ENCODE measurements at regions not wholly inside any gene's neighbourhood (a gene's known extent, or its start where the extent isn't known, plus 50 kb on each side); places are given as distances from the start of the nearest gene placed in this dataset.

GRCh38 chr12:89781946-89782550 lies 73.4 kb upstream of the ATP2B1 start:
- intact Hi-C loops (cut with DNase I): no loop called here
- peaks cover 0 to 19% (median 9%) of the 10 kb centered on the region in 11 donors for H3K9me3 ChIP-seq
- H3K27ac ChIP-seq: no peak overlapping the region
- 80 to 86% methylated on average over 2 of the region's 2 CpGs for WGBS, 2 donors
- H3K27me3 ChIP-seq: peaks cover 0 to 62% (median 5%) of the 10 kb centered on the region in 7 donors
- DNase-seq (no peak), ATAC-seq (no peak)
- H3K4me3 ChIP-seq: no peak overlapping the region
- TF ChIP-seq CTCF (IDR thresholded peaks at IDR 0.05): no peak
- H3K36me3 ChIP-seq: no peaks in the 10 kb centered on the region
- peaks cover 0 to 12% (median 9%) of the 10 kb centered on the region in 9 donors for H3K4me1 ChIP-seq

GRCh38 chr12:89781156-89781555 lies 72.5 kb upstream of the ATP2B1 start:
- TF ChIP-seq CTCF (IDR thresholded peaks at IDR 0.05): no peak
- H3K27ac ChIP-seq: no peak overlapping the region
- peaks cover 0 to 53% (median 5%) of the 10 kb centered on the region in 7 donors for H3K27me3 ChIP-seq
- H3K36me3 ChIP-seq: no peaks in the 10 kb centered on the region
- peaks cover 0 to 12% (median 9%) of the 10 kb centered on the region in 9 donors for H3K4me1 ChIP-seq
- intact Hi-C loops (cut with DNase I): no loop called here
- DNase-seq: no peak
- no peak overlapping the region for H3K4me3 ChIP-seq
- WGBS, 2 donors: 86 to 93% methylated on average over 1 of the region's 1 CpG
- no peak for ATAC-seq
- H3K9me3 ChIP-seq: peaks cover 0 to 13% (median 7%) of the 10 kb centered on the region in 11 donors

DNA sequence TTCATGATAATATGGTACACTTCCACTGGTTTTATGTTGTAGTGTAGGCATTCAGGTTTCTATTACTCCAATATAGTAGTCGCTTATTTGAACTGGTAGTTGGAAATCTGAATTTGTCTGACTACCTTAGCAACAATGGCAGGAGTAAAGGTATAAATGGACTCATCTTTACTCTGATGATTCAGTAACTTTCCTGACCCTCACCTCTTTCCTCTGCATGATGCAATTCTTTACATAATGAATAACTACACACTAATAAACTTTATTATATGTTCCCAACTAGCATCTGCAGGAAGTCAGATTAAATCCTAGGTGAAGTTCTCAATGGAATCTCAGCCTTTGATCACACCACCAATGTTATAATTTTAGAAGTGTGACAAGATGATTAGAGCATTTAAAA lies 70.5 kb upstream of the ATP2B1 start:
- peaks cover 0 to 12% (median 9%) of the 10 kb centered on the region in 9 donors for H3K4me1 ChIP-seq
- WGBS, 2 donors: 100% methylated on average over 1 of the region's 1 CpG
- intact Hi-C loops (cut with DNase I): no loop called here
- no peak for ATAC-seq
- H3K27ac ChIP-seq: no peak overlapping the region
- H3K4me3 ChIP-seq: no peak overlapping the region
- no peaks in the 10 kb centered on the region for H3K9me3 ChIP-seq
- DNase-seq: no peak
- no peak for TF ChIP-seq CTCF (IDR thresholded peaks at IDR 0.05)
- H3K27me3 ChIP-seq: peaks cover 0 to 54% (median 5%) of the 10 kb centered on the region in 7 donors
- H3K36me3 ChIP-seq: no peaks in the 10 kb centered on the region

DNA sequence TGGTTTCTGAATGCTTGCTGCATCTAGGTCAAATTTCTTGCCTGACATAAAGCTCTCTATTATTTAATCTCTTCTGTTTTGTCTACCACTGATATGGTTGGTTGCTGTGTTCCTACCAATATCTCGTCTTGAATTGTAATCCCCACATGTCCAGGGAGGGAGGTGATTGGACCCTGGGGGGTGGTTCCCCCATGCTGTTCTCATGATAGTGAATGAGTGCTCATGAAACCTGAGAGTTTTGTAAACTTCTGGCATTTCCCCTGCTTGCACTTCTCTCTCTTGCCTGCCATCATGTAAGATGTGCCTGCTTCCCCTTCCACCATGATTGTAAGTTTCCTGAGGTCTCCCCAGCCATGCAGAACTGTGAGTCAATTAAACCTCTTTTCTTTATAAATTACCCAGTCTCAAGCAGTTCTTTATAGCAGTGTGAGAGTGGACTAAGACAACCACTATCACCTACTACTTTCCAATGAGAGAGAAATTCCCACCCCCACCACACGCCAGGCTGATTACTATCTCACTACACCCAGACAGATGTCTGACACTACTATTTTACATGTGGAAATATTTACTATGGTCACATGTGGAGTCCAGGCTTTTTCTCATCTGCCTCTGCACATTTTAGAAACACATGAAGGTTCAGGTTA lies 69.2 kb upstream of the ATP2B1 start:
- no peak for TF ChIP-seq CTCF (IDR thresholded peaks at IDR 0.05)
- H3K4me3 ChIP-seq: no peak overlapping the region
- no peaks in the 10 kb centered on the region for H3K9me3 ChIP-seq
- peaks cover 0 to 3% (median 0%) of the 10 kb centered on the region in 9 donors for H3K4me1 ChIP-seq
- no peak for ATAC-seq
- peaks cover 0 to 57% (median 5%) of the 10 kb centered on the region in 7 donors for H3K27me3 ChIP-seq
- no peak for DNase-seq
- intact Hi-C loops (cut with DNase I): no loop called here
- no peaks in the 10 kb centered on the region for H3K36me3 ChIP-seq
- no peak overlapping the region for H3K27ac ChIP-seq
- WGBS, 2 donors: 86 to 87% methylated on average over 2 of the region's 2 CpGs

Data from heart right ventricle (tissue), 16 donors.